Inferior parietal cortex (tissue), 1 donor: ENCODE measurements at regions not wholly inside any gene's neighbourhood (a gene's known extent, or its start where the extent isn't known, plus 50 kb on each side); places are given as distances from the start of the nearest gene placed in this dataset.
"Not testable (repeated sequence)": the region's sequence is repeated elsewhere in the genome, so short reads cannot be mapped to it uniquely, and the experiment has no call there.

ENCODE experiments used
- DNase-seq: peaks from one replicate; pipeline ENCODE4 v3.0.0-alpha.2; 2016; ENCODE audit errors: extremely low spot score

DNA sequence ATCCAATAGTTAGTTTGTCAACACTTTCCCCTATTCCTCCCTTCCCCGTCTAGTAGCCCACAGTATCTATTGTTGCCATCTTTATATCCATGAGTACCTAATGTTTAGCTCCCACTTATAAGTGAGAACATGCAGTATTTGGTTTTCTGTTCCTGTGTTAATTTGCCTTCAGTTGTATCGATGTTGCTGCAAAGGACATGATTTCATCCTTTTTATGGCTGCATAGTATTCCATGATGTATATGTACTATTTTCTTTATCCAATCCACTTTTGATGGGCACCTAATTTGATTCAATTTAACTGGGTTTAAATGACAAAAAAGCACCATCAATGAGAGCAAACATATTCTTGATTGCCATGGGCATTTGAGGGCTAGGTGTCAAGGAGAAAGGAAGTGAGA, 321.5 kb upstream of the TBX18 start:
- no peak for DNase-seq

DNA sequence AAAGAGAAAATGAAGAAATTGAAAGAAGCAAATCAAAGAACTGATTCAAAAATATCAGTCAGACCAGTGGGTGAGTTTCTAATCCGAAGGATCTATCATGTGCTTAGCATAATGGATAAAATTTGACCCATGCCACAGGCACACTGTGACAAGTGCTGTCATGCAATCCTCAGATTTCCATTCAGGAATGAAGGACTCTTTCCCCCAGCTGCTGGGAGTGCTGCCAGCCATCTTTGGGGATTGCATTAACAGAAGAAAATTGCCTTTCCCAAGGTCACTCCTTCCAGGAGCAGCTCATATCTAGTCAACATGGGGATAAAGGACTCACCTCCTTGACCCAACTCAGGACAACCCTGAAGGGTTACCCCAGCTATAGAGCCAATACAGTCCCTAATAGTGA, 316.7 kb upstream of the TBX18 start:
- no peak for DNase-seq

GRCh38 chr6:85079761-85080160, 315.4 kb upstream of the TBX18 start:
- DNase-seq: no peak

GRCh38 chr6:85078058-85078457, 313.7 kb upstream of the TBX18 start:
- DNase-seq: no peak

GRCh38 chr6:85077098-85077497, 312.7 kb upstream of the TBX18 start:
- no peak for DNase-seq

DNA sequence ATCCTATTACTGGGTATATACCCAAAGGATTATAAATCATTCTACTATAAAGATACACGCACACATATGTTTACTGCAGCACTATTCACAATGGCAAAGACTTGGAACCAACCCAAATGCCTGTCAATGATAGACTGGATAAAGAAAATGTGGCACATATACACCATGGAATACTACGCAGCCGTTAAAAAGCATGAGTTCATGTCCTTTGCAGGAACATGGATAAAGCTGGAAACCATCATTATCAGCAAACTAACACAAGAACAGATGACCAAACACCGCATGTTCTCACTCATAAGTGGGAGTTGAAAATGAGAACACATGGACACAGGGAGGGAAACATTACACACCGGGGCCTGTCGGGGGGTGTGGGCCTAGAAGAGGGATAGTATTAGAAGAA, 307.4 kb upstream of the TBX18 start:
- DNase-seq: not testable (repeated sequence)

DNA sequence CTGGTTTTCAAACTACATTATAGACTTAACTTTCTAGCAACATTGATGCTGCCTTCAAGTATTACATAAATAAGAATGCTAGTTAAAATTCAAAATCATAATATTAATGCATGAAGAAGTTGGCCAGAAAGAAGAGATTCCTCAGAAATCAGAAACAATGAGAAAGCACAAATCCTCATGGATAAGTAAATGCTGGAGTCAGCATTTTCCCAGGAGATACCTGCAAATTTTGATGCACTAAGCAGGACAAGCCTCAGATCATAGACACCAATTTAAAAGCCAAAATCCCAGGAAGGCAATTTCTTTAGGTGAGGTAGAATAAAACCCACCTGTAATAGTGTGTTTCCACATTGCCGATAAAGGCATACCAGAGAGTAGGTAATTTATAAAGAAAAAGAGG, 305.2 kb upstream of the TBX18 start:
- no peak for DNase-seq

- no peak for DNase-seq
Measured at GRCh38 chr6:85068221-85068620, 303.8 kb upstream of the TBX18 start.

GRCh38 chr6:85066266-85066665, 301.9 kb upstream of the TBX18 start:
- DNase-seq: no peak

DNA sequence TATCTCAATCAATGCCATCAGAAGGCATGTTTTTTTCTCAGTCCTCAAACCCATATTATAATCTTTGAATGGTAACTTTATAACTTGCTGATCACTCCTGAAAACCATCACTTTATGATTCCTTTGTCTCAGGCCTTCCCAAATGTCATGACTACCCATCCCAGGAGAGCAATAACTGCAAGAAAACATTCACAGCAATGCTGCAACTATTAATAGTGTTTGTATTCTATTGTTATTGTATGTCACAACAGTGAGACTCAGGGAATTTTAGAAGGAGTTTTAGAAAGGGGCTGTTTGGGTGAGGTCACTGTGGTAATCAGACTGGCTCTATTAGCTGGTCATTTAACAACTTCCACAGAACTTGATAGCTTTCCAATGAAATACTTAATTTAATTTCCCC, 301.4 kb upstream of the TBX18 start:
- no peak for DNase-seq

DNA sequence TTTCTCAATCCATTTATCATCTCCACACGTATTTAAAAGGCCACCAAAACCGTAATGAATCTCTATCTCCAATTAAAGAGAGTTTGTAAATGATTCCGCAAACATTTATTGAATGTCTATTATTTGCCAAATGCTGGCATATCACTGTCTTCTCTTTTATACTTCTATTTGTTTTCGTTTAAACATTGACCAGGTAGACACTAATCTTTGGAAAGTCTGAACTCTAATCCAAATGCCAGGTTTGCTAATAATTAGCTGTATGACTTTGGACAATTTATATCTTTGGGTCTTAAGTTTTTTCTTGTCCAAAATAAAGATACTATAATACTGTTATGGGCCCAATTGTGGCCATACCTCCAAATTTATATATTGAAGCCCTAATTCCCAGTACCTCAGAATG, 299.2 kb upstream of the TBX18 start:
- DNase-seq: no peak

DNA sequence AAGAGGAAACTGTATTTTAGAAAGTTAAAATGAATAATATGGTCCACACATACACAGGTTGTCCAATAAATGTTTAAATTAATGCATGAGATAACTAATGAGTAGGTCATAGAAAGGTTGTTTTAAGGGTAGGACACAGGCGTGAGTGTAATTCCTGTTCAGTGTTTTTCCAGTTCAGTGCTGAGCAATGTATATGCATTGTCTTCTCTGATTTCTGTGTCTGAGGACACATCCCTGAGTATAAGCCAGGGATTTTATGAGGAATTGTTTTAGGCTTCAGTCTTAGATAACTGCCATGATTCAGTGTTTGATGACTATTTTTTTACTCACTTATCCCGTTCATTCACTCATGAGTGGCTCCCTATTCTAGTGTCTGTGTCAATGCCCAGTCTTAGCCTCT, 298.5 kb upstream of the TBX18 start:
- DNase-seq: no peak

- no peak for DNase-seq
Measured at GRCh38 chr6:85058806-85059205, 294.4 kb upstream of the TBX18 start.

GRCh38 chr6:85050149-85050548, 285.8 kb upstream of the TBX18 start:
- no peak for DNase-seq

- no peak for DNase-seq
Measured at GRCh38 chr6:85049282-85049681, 284.9 kb upstream of the TBX18 start.

GRCh38 chr6:85047818-85048217, 283.4 kb upstream of the TBX18 start:
- no peak for DNase-seq

DNA sequence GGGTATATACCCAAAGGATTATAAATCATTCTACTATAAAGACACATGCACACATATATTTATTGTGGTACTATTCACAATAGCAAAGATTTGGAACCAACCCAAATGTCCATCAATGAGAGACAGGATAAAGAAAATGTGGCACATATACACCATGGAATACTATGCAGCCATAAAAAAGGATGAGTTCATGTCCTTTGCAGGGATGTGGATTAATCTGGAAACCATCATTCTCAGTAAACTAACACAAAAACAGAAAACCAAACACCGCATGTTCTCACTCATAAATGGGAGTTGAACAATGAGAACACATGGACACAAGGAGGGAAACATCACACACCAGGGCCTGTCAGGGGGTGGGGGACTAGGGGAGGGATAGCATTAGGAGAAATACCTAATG, 281.4 kb upstream of the TBX18 start:
- not testable (repeated sequence) for DNase-seq

GRCh38 chr6:85044361-85044760, 280.0 kb upstream of the TBX18 start:
- no peak for DNase-seq

- no peak for DNase-seq
Measured at GRCh38 chr6:85041376-85041775, 277.0 kb upstream of the TBX18 start.

DNA sequence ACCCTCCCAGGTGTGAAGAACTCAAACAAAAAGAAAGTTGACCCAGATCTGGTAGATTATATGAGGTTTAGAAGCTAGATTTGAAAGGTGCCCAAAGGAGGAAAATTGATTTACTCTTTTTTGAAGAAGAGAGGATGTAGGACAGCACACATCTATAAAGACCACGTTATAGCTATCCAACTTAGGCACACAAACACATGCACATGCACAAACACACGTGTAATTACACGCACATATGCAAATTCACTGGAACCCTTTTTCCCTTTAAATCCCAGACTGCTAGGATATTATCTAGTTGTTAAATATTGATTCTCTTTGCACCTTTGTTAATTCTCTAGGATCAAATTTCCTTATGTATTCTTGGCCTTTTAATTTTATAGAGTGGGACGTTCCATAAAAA, 272.8 kb upstream of the TBX18 start:
- no peak for DNase-seq

DNA sequence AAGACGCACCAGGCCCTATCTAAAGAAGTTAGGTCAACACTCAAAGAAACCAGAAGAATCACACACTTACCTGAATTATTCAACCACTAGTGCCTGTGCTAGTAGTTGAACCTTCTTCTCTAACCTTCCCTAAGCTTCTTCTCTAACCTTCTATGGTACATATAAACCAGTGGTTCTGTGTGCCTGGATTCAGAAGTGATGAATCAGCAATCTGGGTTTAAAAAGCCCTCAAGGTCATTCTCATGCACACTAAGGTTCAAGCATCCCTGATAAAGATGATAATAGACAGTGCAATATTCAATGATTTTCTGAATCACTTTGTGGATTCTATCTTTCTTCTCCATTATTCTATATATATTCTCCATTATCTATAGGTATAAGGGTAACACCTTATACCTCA, 271.4 kb upstream of the TBX18 start:
- no peak for DNase-seq

GRCh38 chr6:85033547-85033946, 269.1 kb upstream of the TBX18 start:
- DNase-seq: no peak

GRCh38 chr6:85026021-85026420, 261.6 kb upstream of the TBX18 start:
- no peak for DNase-seq

DNA sequence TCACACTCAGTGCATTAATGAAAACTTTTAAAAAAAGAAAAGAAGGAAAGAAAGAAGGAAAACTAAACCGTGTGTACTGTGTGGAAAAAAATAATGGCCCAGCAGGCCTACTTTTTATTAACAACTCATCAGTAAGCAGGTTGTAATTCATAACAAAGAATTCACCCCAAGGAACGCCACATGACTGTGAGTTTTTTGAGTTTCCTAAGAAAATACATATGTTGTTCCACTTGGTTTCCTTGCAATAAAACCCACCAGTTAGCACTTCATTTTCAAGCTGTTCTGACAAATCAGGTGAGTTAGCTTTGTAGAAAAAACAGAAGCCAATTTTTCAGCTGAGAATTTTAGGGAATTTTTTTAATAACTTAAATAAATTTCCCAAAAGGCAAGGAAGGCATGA, 259.3 kb upstream of the TBX18 start:
- DNase-seq: no peak

DNA sequence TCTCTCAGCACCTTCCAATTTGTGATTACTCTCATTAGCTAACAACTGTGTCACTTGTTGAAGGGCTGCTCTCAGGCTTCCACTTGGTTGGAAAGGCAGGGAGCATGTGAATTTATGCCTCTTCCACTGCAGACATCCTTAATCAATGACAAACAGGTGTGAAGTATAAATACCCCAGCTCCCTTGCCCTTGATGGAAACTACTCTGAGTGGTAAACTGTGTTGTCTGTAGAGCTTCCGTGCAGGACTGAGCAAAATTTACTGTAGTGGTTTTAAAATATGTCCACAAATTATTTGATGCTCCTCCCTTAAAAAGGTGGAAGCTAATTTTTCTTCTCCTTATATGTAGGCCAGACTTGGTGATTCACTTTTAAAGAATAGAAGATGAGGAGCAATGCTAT, 253.0 kb upstream of the TBX18 start:
- DNase-seq: no peak
